HG03432 (cell line): ENCODE measurements at regions not wholly inside any gene's neighbourhood (a gene's known extent, or its start where the extent isn't known, plus 50 kb on each side); places are given as distances from the start of the nearest gene placed in this dataset.
A peak's percentile ranks its signal among the peaks of the same experiment; 100 is the strongest.
"Not testable (repeated sequence)": the region's sequence is repeated elsewhere in the genome, so short reads cannot be mapped to it uniquely, and the experiment has no call there.

Experiments
- ATAC-seq: cut with Tn5 transposase; IDR thresholded peaks from one replicate; pipeline ENCODE4 v1.9.1; 2021; ENCODE audit warnings: mild to moderate bottlenecking, moderate library complexity; ENCODE audit not compliant: unreplicated experiment

GRCh38 chr4:36587909-36588472, 306.6 kb downstream of the DTHD1 start:
- ATAC-seq, result no peak

DNA sequence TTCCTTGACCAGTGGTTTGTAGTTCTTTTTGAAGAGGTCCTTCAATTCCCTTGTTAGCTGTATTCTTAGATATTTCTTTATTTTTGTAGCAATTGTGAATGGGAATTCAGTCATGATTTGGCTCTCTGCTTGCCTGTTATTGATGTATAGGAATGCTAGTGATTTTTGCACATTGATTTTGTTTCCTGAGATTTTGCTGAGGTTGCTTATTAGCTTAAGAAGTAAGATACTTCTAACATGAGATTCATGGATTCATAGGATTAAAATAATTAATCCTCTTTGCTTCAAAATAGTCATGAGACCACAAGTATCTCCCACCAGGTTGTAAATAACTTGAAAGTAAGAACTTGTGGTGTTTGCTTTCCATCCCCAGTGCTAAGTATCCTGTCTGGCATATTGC, 308.9 kb downstream of the DTHD1 start:
- no peak for ATAC-seq

- ATAC-seq, result no peak
Measured at GRCh38 chr4:36601864-36602495, 320.6 kb downstream of the DTHD1 start.

- ATAC-seq, result peak; percentile 69
Measured at GRCh38 chr4:36609661-36610060, 328.2 kb downstream of the DTHD1 start.

DNA sequence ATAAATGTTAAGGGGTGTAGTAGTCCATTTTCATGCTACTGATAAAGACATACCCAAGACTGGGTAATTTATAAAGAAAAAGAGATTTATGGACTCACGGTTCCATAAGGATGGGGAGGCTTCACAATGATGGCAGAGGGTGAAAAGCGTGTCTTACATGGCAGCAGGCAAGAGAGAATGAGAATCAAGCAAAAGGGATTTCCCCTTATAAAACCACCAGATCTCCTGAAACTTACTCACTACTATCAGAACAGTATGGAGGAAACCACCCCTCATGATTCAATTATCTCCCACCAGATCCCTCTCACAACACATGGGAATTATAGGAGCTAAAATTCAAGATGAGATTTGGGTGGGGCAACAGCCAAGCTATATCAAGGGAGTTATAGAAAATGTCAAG, 329.2 kb downstream of the DTHD1 start:
- no peak for ATAC-seq

- not testable (repeated sequence) for ATAC-seq
Measured at GRCh38 chr4:36613142-36613541, 331.7 kb downstream of the DTHD1 start.

- no peak for ATAC-seq
Measured at GRCh38 chr4:36614011-36614410, 332.6 kb downstream of the DTHD1 start.

GRCh38 chr4:36618102-36618501, 336.7 kb downstream of the DTHD1 start:
- no peak for ATAC-seq

GRCh38 chr4:36624030-36624429, 342.6 kb downstream of the DTHD1 start:
- ATAC-seq, result no peak

- ATAC-seq, result no peak
Measured at GRCh38 chr4:36638273-36638811, 356.9 kb downstream of the DTHD1 start.

DNA sequence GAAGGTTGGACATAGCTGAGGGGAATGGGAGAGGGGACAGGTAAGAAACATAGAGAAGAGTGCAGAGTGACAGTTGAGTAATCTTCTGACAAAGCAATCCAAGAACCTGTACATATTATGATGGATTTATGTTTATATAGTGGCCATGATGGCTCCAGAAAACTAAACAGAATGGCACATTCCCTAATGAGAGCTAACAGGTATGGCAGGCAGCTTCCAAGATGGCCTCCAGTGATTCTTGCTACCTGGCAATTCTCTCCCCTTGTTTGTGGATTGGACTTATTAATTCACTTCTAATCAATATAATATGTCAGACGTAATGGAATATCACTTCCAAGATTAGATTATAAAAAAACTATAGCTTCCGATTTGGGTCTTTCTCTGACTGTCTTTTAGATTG, 359.5 kb downstream of the DTHD1 start:
- ATAC-seq, result no peak

GRCh38 chr4:36651253-36651652, 369.8 kb downstream of the DTHD1 start:
- peak; percentile 99 for ATAC-seq

DNA sequence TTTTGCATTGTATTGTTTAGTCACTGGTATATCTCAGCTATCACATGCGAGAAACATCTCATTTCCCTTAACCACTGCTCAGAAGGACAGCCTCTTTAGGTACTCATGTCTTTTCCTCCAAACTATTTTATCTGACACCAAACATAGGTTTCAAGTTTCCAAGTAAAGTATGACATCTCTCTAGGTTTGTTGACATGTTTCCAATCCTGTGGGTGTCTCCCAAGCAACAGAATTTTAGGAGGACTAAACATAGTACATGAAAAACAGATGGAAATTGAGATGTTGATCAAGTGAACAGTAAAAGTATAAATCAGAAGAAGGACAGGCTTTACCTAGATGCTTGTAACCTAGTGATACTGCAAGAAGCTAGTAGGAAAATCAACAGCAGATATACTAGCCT, 371.4 kb downstream of the DTHD1 start:
- ATAC-seq, result no peak

- ATAC-seq, result no peak
Measured at GRCh38 chr4:36665985-36666527, 384.6 kb downstream of the DTHD1 start.

GRCh38 chr4:36675436-36675835, 394.0 kb downstream of the DTHD1 start:
- ATAC-seq, result no peak

DNA sequence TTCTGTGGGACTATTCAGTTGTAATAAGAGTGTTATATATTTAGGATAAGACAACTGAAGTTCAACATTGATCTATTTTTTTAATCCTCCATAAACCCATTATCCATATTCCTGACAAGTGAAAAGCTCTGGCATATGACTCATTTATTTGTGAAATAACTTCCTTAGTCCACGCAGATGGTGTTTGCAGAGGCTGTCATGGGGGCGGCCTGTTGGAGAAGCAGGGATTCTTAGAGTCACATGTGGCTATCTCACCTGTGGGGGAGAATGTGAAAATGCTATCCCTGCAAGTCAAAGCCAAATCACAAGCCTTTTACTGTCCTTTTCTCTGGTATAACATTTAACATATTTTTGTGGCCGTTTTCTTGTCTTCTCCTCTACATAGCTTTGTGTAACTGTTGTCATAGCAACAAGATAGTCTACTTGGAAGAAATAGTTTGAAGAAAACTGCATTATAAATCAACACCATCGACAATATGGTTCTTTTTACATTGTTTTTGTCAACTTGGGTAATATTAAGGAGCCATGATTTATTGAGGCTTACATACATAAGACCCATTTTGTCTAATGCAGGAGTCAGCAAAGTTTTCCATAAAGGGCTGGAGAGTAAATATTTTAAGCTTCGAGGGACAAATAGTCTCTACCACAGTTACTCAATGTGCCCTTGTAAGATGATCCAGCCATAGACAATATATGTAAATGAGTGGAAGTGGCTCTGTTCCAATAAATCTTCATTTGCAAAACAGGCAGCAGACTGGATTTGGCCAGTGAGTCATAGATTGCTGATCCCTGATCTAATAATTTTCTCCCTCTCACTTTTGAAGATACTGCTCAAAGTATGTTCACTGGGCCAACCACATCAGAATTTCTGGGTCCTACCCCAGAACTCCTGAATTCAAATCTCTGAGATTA, 395.0 kb downstream of the DTHD1 start:
- ATAC-seq, result no peak

DNA sequence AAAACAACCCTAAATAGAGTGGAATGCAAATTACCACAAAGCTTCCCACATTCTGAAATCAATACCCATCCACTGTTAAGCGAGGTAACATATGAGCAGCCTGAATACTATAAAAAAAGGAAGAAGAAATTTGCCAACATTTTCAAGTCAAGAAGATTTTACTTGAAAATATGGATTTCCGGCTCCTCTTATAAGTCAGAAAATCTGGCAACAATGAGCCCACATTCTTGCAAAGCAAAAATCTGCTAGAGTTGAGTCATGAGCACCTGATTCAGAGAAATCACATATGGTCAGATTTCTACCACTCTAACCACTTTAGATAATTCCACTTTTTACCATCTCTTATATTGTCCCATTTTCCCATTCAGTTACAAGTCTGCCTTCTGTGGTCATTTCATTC, 395.7 kb downstream of the DTHD1 start:
- ATAC-seq, result no peak

DNA sequence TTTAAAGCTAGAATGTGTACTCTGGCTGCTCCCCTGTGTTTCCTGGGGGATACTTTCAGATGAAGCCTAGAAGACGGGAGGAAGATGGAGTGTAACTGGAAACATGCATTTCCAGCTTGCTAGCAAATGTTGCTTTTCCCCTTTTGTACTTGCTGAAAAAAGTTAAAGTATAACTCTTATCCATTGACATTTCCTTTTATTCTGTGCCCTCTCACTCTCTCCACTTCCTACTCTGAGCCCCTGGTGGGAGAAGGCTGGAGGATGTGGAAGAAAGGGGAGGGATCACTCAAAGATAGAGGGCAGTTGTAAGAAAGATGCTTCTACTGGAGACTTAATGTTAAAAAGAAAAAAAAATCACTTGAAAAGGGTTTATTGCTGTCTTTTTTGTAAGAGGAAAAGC, 396.5 kb downstream of the DTHD1 start:
- no peak for ATAC-seq

DNA sequence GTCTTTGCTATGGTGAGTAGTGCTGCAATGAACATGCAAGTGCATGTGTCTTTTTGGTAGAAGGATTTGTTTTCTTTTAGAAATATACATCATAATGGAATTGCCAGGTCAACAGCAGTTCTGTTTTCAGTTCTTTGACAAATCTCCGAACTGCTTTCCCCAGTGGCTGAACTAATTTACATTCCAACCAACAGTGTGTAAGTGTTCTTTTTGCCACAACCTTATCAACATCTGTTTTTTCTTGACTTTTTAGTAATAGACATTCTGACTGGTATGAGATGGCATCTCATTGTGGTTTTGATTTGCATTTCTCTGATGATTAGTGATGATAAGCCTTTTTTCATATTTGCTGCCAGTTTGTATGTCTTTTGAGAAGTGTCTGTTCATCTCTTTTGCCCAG, 406.3 kb downstream of the DTHD1 start:
- no peak for ATAC-seq

- ATAC-seq, result no peak
Measured at GRCh38 chr4:36692586-36692985, 411.2 kb downstream of the DTHD1 start.

- no peak for ATAC-seq
Measured at GRCh38 chr4:36702245-36702644, 420.8 kb downstream of the DTHD1 start.
